ENCODE measurements at regions not wholly inside any gene's neighbourhood (a gene's known extent, or its start where the extent isn't known, plus 50 kb on each side); places are given as distances from the start of the nearest gene placed in this dataset.
A peak's percentile ranks its signal among the peaks of the same experiment; 100 is the strongest.

DNA sequence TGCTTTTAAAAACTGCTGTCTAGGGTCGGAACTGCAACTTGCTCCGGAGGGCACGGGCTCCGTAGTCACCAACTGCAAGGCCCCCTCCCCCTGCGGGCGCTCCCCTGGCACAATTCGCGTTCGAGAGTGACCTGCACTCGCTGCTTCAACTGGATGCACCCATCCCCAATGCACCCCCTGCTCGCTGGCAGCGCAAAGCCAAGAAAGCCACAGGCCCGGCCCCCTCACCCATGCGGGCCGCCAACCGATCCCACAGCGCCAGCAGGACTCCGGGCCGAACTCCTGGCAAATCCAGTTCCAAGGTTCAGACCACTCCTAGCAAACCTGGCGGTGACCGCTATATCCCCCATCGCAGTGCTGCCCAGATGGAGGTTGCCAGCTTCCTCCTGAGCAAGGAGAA, 64.2 kb upstream of the GAS1 start:
- no peak overlapping the region for H3K9ac ChIP-seq (ENCODE audit: low read length)
- peaks cover 0 to 2% of the 10 kb centered on the region in 2 experiments for H3K4me1 ChIP-seq (ENCODE audit: control insufficient read depth in 1 of 2, insufficient read depth in 2 of 2, low read length in 2 of 2)
- H4K12ac ChIP-seq (ENCODE audit: low read depth, low read length): no peak overlapping the region
- peaks cover 0 to 2% of the 10 kb centered on the region in 2 experiments for H3K36me3 ChIP-seq (ENCODE audit: control insufficient read depth in 1 of 2, insufficient read depth in 2 of 2, low read length in 2 of 2)
- no peak overlapping the region for H2AFZ ChIP-seq (ENCODE audit: insufficient read depth, low read length, poor library complexity)
- H3K14ac ChIP-seq (ENCODE audit: low read length): no peak overlapping the region
- H2BK5ac ChIP-seq (ENCODE audit: low read depth, low read length, poor library complexity): no peak overlapping the region
- H2BK120ac ChIP-seq (ENCODE audit: insufficient read depth, low read length, poor library complexity): no peak overlapping the region
- no peak overlapping the region for H4K91ac ChIP-seq (ENCODE audit: low read depth, low read length)
- no peak overlapping the region for H3K4me2 ChIP-seq (ENCODE audit: low read length)
- no peaks in the 10 kb centered on the region for H3K27me3 ChIP-seq (ENCODE audit: insufficient read depth, low read length)
- no peak overlapping the region for H3K18ac ChIP-seq (ENCODE audit: low read length)
- no peak for DNase-seq
- H3K9me3 ChIP-seq (ENCODE audit: insufficient read depth, low read depth, low read length): no peaks in the 10 kb centered on the region
- no peak overlapping the region for H3K23ac ChIP-seq (ENCODE audit: low read length)
- no peak overlapping the region for H2AK5ac ChIP-seq (ENCODE audit: low read length)
- no CpG with 5 or more reads among the region's 22 CpGs for WGBS (ENCODE audit: extremely low coverage, insufficient coverage, insufficient read length)
- H3K27ac ChIP-seq (ENCODE audit: low read depth, low read length): no peak overlapping the region
- no peaks in the 10 kb centered on the region for H3K79me1 ChIP-seq (ENCODE audit: low read length)
- H2BK12ac ChIP-seq (ENCODE audit: low read length): no peak overlapping the region
- H3K4ac ChIP-seq (ENCODE audit: low read depth, low read length): no peak overlapping the region
- H3K4me3 ChIP-seq (ENCODE audit: low read depth, low read length): no peak overlapping the region
- H4K8ac ChIP-seq (ENCODE audit: low read depth, low read length): no peak overlapping the region
- H3K79me2 ChIP-seq (ENCODE audit: control insufficient read depth, insufficient read depth, low read length, poor library complexity): no peaks in the 10 kb centered on the region

DNA sequence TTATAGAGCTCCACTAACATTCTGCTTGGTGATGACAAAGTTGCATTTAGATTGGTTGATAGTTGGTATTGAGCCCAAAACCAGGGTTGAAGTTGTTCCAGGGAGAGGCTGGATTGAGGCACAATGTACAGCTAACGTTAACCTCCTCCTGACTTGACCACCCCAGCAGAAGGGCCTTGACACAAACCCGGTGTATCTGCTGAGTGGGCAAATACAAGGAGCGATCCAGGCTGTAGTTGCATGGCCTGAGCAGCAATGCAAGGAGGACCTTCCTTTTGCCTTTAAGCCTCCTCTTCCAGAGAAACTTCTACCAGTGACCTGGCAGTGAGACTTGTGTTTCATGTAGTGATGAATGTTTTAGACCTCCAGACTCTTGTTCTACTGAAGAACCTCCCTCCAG, 66.2 kb upstream of the GAS1 start:
- Histone ChIP-seq H3K4ac (ENCODE audit: low read depth, low read length) (no peak overlapping the region), H4K8ac (ENCODE audit: low read depth, low read length) (no peak overlapping the region), H3K27me3 (ENCODE audit: insufficient read depth, low read length) (no peaks in the 10 kb centered on the region), H4K12ac (ENCODE audit: low read depth, low read length) (no peak overlapping the region), H2BK120ac (ENCODE audit: insufficient read depth, low read length, poor library complexity) (no peak overlapping the region), H3K4me3 (ENCODE audit: low read depth, low read length) (no peak overlapping the region), H3K79me1 (ENCODE audit: low read length) (no peaks in the 10 kb centered on the region), H3K4me2 (ENCODE audit: low read length) (no peak overlapping the region), H3K4me1 (ENCODE audit: control insufficient read depth in 1 of 2, insufficient read depth in 2 of 2, low read length in 2 of 2) (no peaks in the 10 kb centered on the region), H2AK5ac (ENCODE audit: low read length) (no peak overlapping the region), H2BK5ac (ENCODE audit: low read depth, low read length, poor library complexity) (no peak overlapping the region), H3K79me2 (ENCODE audit: control insufficient read depth, insufficient read depth, low read length, poor library complexity) (no peaks in the 10 kb centered on the region), H4K91ac (ENCODE audit: low read depth, low read length) (no peak overlapping the region), H3K9ac (ENCODE audit: low read length) (no peak overlapping the region), H2AFZ (ENCODE audit: insufficient read depth, low read length, poor library complexity) (no peak overlapping the region), H3K9me3 (ENCODE audit: insufficient read depth, low read depth, low read length) (no peaks in the 10 kb centered on the region), H3K18ac (ENCODE audit: low read length) (no peak overlapping the region), H2BK12ac (ENCODE audit: low read length) (no peak overlapping the region), H3K23ac (ENCODE audit: low read length) (no peak overlapping the region), H3K14ac (ENCODE audit: low read length) (no peak overlapping the region), H3K36me3 (ENCODE audit: control insufficient read depth in 1 of 2, insufficient read depth in 2 of 2, low read length in 2 of 2) (peaks cover 0 to 2% of the 10 kb centered on the region in 2 experiments), H3K27ac (ENCODE audit: low read depth, low read length) (no peak overlapping the region)
- WGBS (ENCODE audit: extremely low coverage, insufficient coverage, insufficient read length): no CpG with 5 or more reads among the region's 3 CpGs
- DNase-seq: no peak

DNA sequence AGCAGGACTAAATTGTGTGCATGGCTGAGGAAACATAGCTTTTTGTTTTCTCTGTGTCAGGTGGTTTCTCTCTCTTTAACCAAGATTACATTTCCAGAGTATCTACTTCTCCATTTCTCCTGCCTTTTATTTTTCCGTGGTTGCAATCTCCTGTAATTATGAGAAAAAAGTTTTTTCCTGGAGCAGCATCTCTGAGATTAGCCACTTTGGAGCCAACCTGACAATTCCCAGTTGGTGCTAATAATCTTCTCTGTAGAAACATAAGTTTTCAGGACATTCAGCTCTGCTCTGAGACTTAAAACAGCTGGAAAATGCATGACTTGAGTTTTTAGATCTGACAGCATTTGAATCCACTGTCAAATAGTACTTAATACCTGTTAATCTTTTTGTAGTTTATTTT, 67.1 kb upstream of the GAS1 start:
- H3K79me1 ChIP-seq (ENCODE audit: low read length): no peaks in the 10 kb centered on the region

DNA sequence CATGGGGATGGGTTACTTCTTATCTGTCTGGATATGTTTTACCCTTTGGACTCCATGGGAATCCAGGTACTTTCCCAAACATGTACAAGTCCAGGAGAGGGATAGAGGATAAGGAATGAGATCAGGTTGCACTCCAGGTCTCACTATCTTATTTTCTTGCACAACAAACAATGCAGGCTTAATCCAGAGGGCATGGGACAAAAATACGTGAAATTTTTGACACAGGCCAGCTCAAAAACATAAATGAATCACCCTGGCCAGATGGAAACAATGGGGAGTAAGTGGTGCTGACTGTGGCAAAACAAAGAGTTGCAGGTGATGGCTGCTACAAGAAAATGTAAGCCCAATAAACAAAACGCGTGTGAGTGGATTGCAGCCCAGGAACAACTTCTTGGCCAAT, 69.4 kb upstream of the GAS1 start:
- peaks cover 0 to 2% of the 10 kb centered on the region in 2 experiments for H3K36me3 ChIP-seq (ENCODE audit: control insufficient read depth in 1 of 2, insufficient read depth in 2 of 2, low read length in 2 of 2)
- no CpG with 5 or more reads among the region's 3 CpGs for WGBS (ENCODE audit: extremely low coverage, insufficient coverage, insufficient read length)
- no peaks in the 10 kb centered on the region for H3K27me3 ChIP-seq (ENCODE audit: insufficient read depth, low read length)
- no peak overlapping the region for H3K4ac ChIP-seq (ENCODE audit: low read depth, low read length)
- peak; percentile 73 to 91 for DNase-seq
- H3K4me2 ChIP-seq (ENCODE audit: low read length): no peak overlapping the region
- H2AFZ ChIP-seq (ENCODE audit: insufficient read depth, low read length, poor library complexity): no peak overlapping the region
- H4K12ac ChIP-seq (ENCODE audit: low read depth, low read length): no peak overlapping the region
- no peak overlapping the region for H3K27ac ChIP-seq (ENCODE audit: low read depth, low read length)
- H3K18ac ChIP-seq (ENCODE audit: low read length): no peak overlapping the region
- no peak overlapping the region for H4K8ac ChIP-seq (ENCODE audit: low read depth, low read length)
- H4K91ac ChIP-seq (ENCODE audit: low read depth, low read length): no peak overlapping the region
- no peaks in the 10 kb centered on the region for H3K9me3 ChIP-seq (ENCODE audit: insufficient read depth, low read depth, low read length)
- no peak overlapping the region for H3K23ac ChIP-seq (ENCODE audit: low read length)
- H3K9ac ChIP-seq (ENCODE audit: low read length): no peak overlapping the region
- no peak overlapping the region for H3K14ac ChIP-seq (ENCODE audit: low read length)
- no peak overlapping the region for H2BK12ac ChIP-seq (ENCODE audit: low read length)
- no peak overlapping the region for H2AK5ac ChIP-seq (ENCODE audit: low read length)
- no peaks in the 10 kb centered on the region for H3K4me1 ChIP-seq (ENCODE audit: control insufficient read depth in 1 of 2, insufficient read depth in 2 of 2, low read length in 2 of 2)
- H3K4me3 ChIP-seq (ENCODE audit: low read depth, low read length): no peak overlapping the region
- no peak overlapping the region for H2BK120ac ChIP-seq (ENCODE audit: insufficient read depth, low read length, poor library complexity)
- H3K79me1 ChIP-seq (ENCODE audit: low read length): no peaks in the 10 kb centered on the region
- H2BK5ac ChIP-seq (ENCODE audit: low read depth, low read length, poor library complexity): no peak overlapping the region
- H3K79me2 ChIP-seq (ENCODE audit: control insufficient read depth, insufficient read depth, low read length, poor library complexity): no peaks in the 10 kb centered on the region

More for the DNA sequence above, 67.1 kb upstream of the GAS1 start:
- Histone ChIP-seq H3K14ac (ENCODE audit: low read length) (no peak overlapping the region), H3K4me3 (ENCODE audit: low read depth, low read length) (no peak overlapping the region), H3K27ac (ENCODE audit: low read depth, low read length) (no peak overlapping the region), H3K27me3 (ENCODE audit: insufficient read depth, low read length) (no peaks in the 10 kb centered on the region), H3K4ac (ENCODE audit: low read depth, low read length) (no peak overlapping the region), H2BK12ac (ENCODE audit: low read length) (no peak overlapping the region), H4K12ac (ENCODE audit: low read depth, low read length) (no peak overlapping the region), H2AK5ac (ENCODE audit: low read length) (no peak overlapping the region), H3K18ac (ENCODE audit: low read length) (no peak overlapping the region), H4K91ac (ENCODE audit: low read depth, low read length) (no peak overlapping the region), H3K4me2 (ENCODE audit: low read length) (no peak overlapping the region), H3K9ac (ENCODE audit: low read length) (no peak overlapping the region), H2BK120ac (ENCODE audit: insufficient read depth, low read length, poor library complexity) (no peak overlapping the region), H3K9me3 (ENCODE audit: insufficient read depth, low read depth, low read length) (no peaks in the 10 kb centered on the region), H4K8ac (ENCODE audit: low read depth, low read length) (no peak overlapping the region), H3K4me1 (ENCODE audit: control insufficient read depth in 1 of 2, insufficient read depth in 2 of 2, low read length in 2 of 2) (no peaks in the 10 kb centered on the region), H3K36me3 (ENCODE audit: control insufficient read depth in 1 of 2, insufficient read depth in 2 of 2, low read length in 2 of 2) (peaks cover 0 to 2% of the 10 kb centered on the region in 2 experiments), H3K79me2 (ENCODE audit: control insufficient read depth, insufficient read depth, low read length, poor library complexity) (no peaks in the 10 kb centered on the region), H2AFZ (ENCODE audit: insufficient read depth, low read length, poor library complexity) (no peak overlapping the region), H3K23ac (ENCODE audit: low read length) (no peak overlapping the region), H2BK5ac (ENCODE audit: low read depth, low read length, poor library complexity) (no peak overlapping the region)
- no peak for DNase-seq
- no CpG with 5 or more reads among the region's 1 CpG for WGBS (ENCODE audit: extremely low coverage, insufficient coverage, insufficient read length)
